HEK293 (cell line): ENCODE measurements at regions not wholly inside any gene's neighbourhood (a gene's known extent, or its start where the extent isn't known, plus 50 kb on each side); places are given as distances from the start of the nearest gene placed in this dataset.

Experiments
- CTCF ChIP-seq: fragments of 450-650 bp; formaldehyde crosslinking; IDR thresholded peaks from 2 replicates; pipeline ENCODE4 v1.5.1; 2016; ENCODE audit warnings: missing biosample characterization, missing genetic modification characterization
- MZF1 ChIP-seq: fragments of 450-650 bp; formaldehyde crosslinking; IDR thresholded peaks from 2 replicates; pipeline ENCODE4 v1.5.1; 2017; ENCODE audit warnings: missing biosample characterization, missing genetic modification characterization, borderline replicate concordance
- OVOL3 ChIP-seq: fragments of 450-650 bp; formaldehyde crosslinking; IDR thresholded peaks from 2 replicates; pipeline ENCODE4 v1.5.1; 2016; ENCODE audit warnings: missing biosample characterization, missing genetic modification characterization
- SALL2 ChIP-seq: fragments of 450-650 bp; formaldehyde crosslinking; IDR thresholded peaks from 2 replicates; pipeline ENCODE4 v1.5.0; 2017; ENCODE audit warnings: missing biosample characterization, mild to moderate bottlenecking, missing genetic modification characterization, borderline replicate concordance
- ZFHX2 ChIP-seq: fragments of 450-650 bp; formaldehyde crosslinking; conservative IDR thresholded peaks from 2 replicates; pipeline ENCODE4 v1.5.1; 2016; ENCODE audit warnings: missing biosample characterization, missing genetic modification characterization
- ZNF157 ChIP-seq: fragments of 450-650 bp; formaldehyde crosslinking; IDR thresholded peaks from 2 replicates; pipeline ENCODE4 v1.5.1; 2016; ENCODE audit warnings: missing biosample characterization, missing genetic modification characterization
- ZNF292 ChIP-seq: fragments of 450-650 bp; formaldehyde crosslinking; IDR thresholded peaks from 2 replicates; pipeline ENCODE4 v1.5.1; 2016; ENCODE audit warnings: low read depth, missing biosample characterization, missing genetic modification characterization, borderline replicate concordance
- ZNF335 ChIP-seq: fragments of 450-650 bp; formaldehyde crosslinking; conservative IDR thresholded peaks from 2 replicates; pipeline ENCODE4 v1.5.1; 2016; ENCODE audit warnings: missing biosample characterization, missing genetic modification characterization
- ZNF626 ChIP-seq: fragments of 450-650 bp; sonication (Bioruptor Pico); formaldehyde crosslinking; IDR thresholded peaks from 2 replicates; pipeline ENCODE4 v1.5.1; 2018; ENCODE audit warnings: missing biosample characterization, missing genetic modification characterization, inconsistent platforms
- ZNF704 ChIP-seq: fragments of 450-650 bp; formaldehyde crosslinking; IDR thresholded peaks from 2 replicates; pipeline ENCODE4 v1.5.1; 2016; ENCODE audit warnings: missing biosample characterization, missing genetic modification characterization
- ZNF76 ChIP-seq: fragments of 450-650 bp; formaldehyde crosslinking; IDR thresholded peaks from 2 replicates; pipeline ENCODE4; 2016; ENCODE audit warnings: low read depth, missing biosample characterization, missing genetic modification characterization, borderline replicate concordance

GRCh38 chr9:106798016-106798799 is 64.8 kb upstream of the ZNF462 start:
- TF ChIP-seq ZNF157 (tag by site-specific recombination) (no peak), CTCF (no peak), ZNF76 (no peak), ZNF626 (tag by site-specific recombination) (no peak), ZNF335 (tag by site-specific recombination) (no peak), OVOL3 (tag by site-specific recombination) (no peak), ZFHX2 (tag by site-specific recombination) (no peak), ZNF292 (tag by site-specific recombination) (no peak), MZF1 (tag by site-specific recombination) (no peak), SALL2 (tag by site-specific recombination) (no peak), ZNF704 (tag by site-specific recombination) (no peak)
